K562 (cell line): ENCODE measurements at regions not wholly inside any gene's neighbourhood (a gene's known extent, or its start where the extent isn't known, plus 50 kb on each side); places are given as distances from the start of the nearest gene placed in this dataset.
A peak's percentile ranks its signal among the peaks of the same experiment; 100 is the strongest.

Experiments used
- ARID1B ChIP-seq: fragments of 450-650 bp; IDR thresholded peaks from 2 replicates; pipeline ENCODE4 v1.6.1; 2016; ENCODE audit warnings: antibody characterized with exemption, mild to moderate bottlenecking, inconsistent platforms
- BCL6 ChIP-seq: fragments of 250-450 bp; sonication (Bioruptor Pico); IDR thresholded peaks from 2 replicates; pipeline ENCODE4 v1.4.0; 2020
- DPF2 ChIP-seq: fragments of 450-650 bp; IDR thresholded peaks from 2 replicates; pipeline ENCODE4 v1.6.1; 2016
- ETV6 ChIP-seq, 3 experiments: fragments of 150-350 bp in 1 of 3; sonication (generic) in 1 of 3; formaldehyde crosslinking in 1 of 3; IDR thresholded peaks; 2 replicates each; pipeline versions ENCODE4 v1.6.1 to v1.8.0; 2014 to 2022; ENCODE audit warnings: borderline replicate concordance in 2 of 3, low read depth in 2 of 3, antibody characterized with exemption in 1 of 3, low read length in 1 of 3, mild to moderate bottlenecking in 1 of 3, missing genetic modification reagents in 1 of 3
- FOSL1 ChIP-seq: fragments of 200-800 bp; sonication (Bioruptor generic); conservative IDR thresholded peaks from 2 replicates; pipeline ENCODE4 v1.6.1; 2016; ENCODE audit warnings: missing genetic modification characterization, missing compliant biosample characterization
- HNRNPUL1 ChIP-seq: fragments of 200-400 bp; formaldehyde crosslinking; IDR thresholded peaks from 2 replicates; pipeline ENCODE4 v1.6.1; 2017; ENCODE audit warnings: low read length
- NFYB ChIP-seq: IDR thresholded peaks from 2 replicates; pipeline ENCODE4 v1.6.1; 2011; ENCODE audit warnings: mild to moderate bottlenecking, moderate library complexity; ENCODE audit not compliant: insufficient read length; ENCODE audit errors: extremely low read depth
- RFX5 ChIP-seq: IDR thresholded peaks from 2 replicates; pipeline ENCODE4 v1.6.1; 2011; ENCODE audit warnings: low read depth, mild to moderate bottlenecking, improper control_type of control experiment, low read length
- SIN3B ChIP-seq: fragments of 450-650 bp; IDR thresholded peaks from 2 replicates; pipeline ENCODE4 v1.6.1; 2017; ENCODE audit warnings: low read depth, mild to moderate bottlenecking, moderate library complexity
- SMARCE1 ChIP-seq: fragments of 450-650 bp; IDR thresholded peaks from 2 replicates; pipeline ENCODE4 v1.7.1; 2016; ENCODE audit warnings: mild to moderate bottlenecking
- ZNF324 ChIP-seq: fragments of 250-450 bp; sonication (Bioruptor Pico); IDR thresholded peaks from 2 replicates; pipeline ENCODE4 v1.4.0; 2020; ENCODE audit warnings: mild to moderate bottlenecking
- ZNF354B ChIP-seq: fragments of 250-450 bp; sonication (Bioruptor Pico); IDR thresholded peaks from 2 replicates; pipeline ENCODE4 v1.4.0; 2020
- ZNF75A ChIP-seq: fragments of 450-650 bp; formaldehyde crosslinking; IDR thresholded peaks from 2 replicates; pipeline ENCODE4 v1.4.0; 2020; ENCODE audit warnings: mild to moderate bottlenecking
- ZZZ3 ChIP-seq: fragments of 450-650 bp; IDR thresholded peaks from 2 replicates; pipeline ENCODE4 v1.6.1; 2016; ENCODE audit warnings: antibody characterized with exemption, mild to moderate bottlenecking, moderate library complexity
- TF ChIP-seq, protein P1 (sequence below): sonication (generic); formaldehyde crosslinking; IDR thresholded peaks from 2 replicates; pipeline ENCODE4 v1.8.0; 2022; ENCODE audit warnings: missing genetic modification reagents, mild to moderate bottlenecking, moderate library complexity, borderline replicate concordance
- TF ChIP-seq, protein P2 (sequence below): fragments of 150-350 bp; IDR thresholded peaks from 2 replicates; pipeline ENCODE4 v1.6.1; 2014; ENCODE audit warnings: low read depth, mild to moderate bottlenecking, low read length, borderline replicate concordance
- TF ChIP-seq, protein P3 (sequence below): fragments of 250-450 bp; sonication (Bioruptor Pico); IDR thresholded peaks from 2 replicates; pipeline ENCODE4 v1.8.0; 2022; ENCODE audit warnings: inconsistent platforms
- TF ChIP-seq, protein P4 (sequence below), 2 experiments: fragments of 450-650 bp in 1 of 2; sonication (generic) in 1 of 2; formaldehyde crosslinking in 1 of 2; IDR thresholded peaks in 1 of 2; conservative IDR thresholded peaks in 1 of 2; 2 replicates each; pipeline versions ENCODE4 v1.6.1 to v1.8.1; 2016 to 2023; ENCODE audit warnings: mild to moderate bottlenecking in 2 of 2, moderate library complexity in 2 of 2, inconsistent platforms in 1 of 2, missing genetic modification reagents in 1 of 2
- TF ChIP-seq, protein P5 (sequence below): fragments of 200-800 bp; sonication (Bioruptor generic); IDR thresholded peaks from 2 replicates; pipeline ENCODE4 v1.6.1; 2017; ENCODE audit warnings: missing genetic modification characterization, missing compliant biosample characterization

DNA sequence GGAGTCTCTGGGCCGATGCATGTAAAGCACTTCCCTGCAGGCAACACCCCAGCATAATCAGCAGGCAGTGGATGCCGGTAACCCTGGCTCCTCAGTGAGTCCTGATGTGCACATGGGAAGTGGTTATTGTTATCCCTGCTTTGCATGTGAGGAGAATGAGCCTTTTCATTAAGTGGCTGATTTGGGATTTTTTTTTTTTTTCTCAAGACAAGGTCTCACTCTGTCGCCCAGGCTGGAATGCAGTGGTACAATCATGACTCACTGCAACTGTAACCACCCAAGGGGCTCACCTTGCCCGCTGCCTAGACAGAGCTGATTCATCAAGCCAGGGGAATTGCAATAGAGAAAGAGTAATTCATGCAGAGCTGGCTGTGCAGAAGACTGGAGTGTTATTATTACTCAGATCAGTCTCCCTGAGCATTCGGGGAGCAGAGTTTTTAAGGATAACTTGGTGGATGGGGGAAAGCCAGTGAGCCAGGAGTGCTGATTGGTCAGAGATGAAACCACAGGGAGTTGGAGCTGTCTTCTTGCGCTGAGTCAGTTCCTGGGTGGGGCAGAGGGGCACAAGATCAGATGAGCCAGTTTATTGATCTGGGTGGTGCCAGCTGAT lies 95.4 kb downstream of the SOCS6 start (continued):
- TF ChIP-seq ZNF324 (no peak), ZNF354B (no peak), BCL6 (CRISPR knock-in tag) (no peak), ZNF75A (CRISPR knock-in tag) (no peak), RFX5 (no peak), ARID1B (peak; percentile 36; the same call in 1 of the 2 replicates), SIN3B (no peak), HNRNPUL1 (no peak), ETV6 (IDR thresholded peaks at IDR 0.05; ENCODE audit: borderline replicate concordance in 1 of 2, low read depth in 2 of 2, low read length in 1 of 2) (no peak), ETV6 (CRISPR knock-in tag; IDR thresholded peaks at IDR 0.05; ENCODE audit: borderline replicate concordance) (no peak), DPF2 (peak; percentile 57; the same call in 1 of the 2 replicates), SMARCE1 (0 out of 2 replicates have a peak, but pooled peaks have one; percentile 14), FOSL1 (peak; percentile 58), NFYB (peak; percentile 5), ZZZ3 (no peak)
- TF ChIP-seq, protein P1, sequence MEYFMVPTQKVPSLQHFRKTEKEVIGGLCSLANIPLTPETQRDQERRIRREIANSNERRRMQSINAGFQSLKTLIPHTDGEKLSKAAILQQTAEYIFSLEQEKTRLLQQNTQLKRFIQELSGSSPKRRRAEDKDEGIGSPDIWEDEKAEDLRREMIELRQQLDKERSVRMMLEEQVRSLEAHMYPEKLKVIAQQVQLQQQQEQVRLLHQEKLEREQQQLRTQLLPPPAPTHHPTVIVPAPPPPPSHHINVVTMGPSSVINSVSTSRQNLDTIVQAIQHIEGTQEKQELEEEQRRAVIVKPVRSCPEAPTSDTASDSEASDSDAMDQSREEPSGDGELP (CRISPR knock-in tag): peak; percentile 51
- TF ChIP-seq, protein P2, sequence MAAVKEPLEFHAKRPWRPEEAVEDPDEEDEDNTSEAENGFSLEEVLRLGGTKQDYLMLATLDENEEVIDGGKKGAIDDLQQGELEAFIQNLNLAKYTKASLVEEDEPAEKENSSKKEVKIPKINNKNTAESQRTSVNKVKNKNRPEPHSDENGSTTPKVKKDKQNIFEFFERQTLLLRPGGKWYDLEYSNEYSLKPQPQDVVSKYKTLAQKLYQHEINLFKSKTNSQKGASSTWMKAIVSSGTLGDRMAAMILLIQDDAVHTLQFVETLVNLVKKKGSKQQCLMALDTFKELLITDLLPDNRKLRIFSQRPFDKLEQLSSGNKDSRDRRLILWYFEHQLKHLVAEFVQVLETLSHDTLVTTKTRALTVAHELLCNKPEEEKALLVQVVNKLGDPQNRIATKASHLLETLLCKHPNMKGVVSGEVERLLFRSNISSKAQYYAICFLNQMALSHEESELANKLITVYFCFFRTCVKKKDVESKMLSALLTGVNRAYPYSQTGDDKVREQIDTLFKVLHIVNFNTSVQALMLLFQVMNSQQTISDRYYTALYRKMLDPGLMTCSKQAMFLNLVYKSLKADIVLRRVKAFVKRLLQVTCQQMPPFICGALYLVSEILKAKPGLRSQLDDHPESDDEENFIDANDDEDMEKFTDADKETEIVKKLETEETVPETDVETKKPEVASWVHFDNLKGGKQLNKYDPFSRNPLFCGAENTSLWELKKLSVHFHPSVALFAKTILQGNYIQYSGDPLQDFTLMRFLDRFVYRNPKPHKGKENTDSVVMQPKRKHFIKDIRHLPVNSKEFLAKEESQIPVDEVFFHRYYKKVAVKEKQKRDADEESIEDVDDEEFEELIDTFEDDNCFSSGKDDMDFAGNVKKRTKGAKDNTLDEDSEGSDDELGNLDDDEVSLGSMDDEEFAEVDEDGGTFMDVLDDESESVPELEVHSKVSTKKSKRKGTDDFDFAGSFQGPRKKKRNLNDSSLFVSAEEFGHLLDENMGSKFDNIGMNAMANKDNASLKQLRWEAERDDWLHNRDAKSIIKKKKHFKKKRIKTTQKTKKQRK: no peak
- TF ChIP-seq, protein P3, sequence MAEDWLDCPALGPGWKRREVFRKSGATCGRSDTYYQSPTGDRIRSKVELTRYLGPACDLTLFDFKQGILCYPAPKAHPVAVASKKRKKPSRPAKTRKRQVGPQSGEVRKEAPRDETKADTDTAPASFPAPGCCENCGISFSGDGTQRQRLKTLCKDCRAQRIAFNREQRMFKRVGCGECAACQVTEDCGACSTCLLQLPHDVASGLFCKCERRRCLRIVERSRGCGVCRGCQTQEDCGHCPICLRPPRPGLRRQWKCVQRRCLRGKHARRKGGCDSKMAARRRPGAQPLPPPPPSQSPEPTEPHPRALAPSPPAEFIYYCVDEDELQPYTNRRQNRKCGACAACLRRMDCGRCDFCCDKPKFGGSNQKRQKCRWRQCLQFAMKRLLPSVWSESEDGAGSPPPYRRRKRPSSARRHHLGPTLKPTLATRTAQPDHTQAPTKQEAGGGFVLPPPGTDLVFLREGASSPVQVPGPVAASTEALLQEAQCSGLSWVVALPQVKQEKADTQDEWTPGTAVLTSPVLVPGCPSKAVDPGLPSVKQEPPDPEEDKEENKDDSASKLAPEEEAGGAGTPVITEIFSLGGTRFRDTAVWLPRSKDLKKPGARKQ: no peak
- TF ChIP-seq, protein P4, sequence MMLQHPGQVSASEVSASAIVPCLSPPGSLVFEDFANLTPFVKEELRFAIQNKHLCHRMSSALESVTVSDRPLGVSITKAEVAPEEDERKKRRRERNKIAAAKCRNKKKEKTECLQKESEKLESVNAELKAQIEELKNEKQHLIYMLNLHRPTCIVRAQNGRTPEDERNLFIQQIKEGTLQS (IDR thresholded peaks at IDR 0.05): peak; percentile 31; the same call in 1 of the 2 replicates
- TF ChIP-seq, protein P4 (CRISPR knock-in tag; conservative IDR thresholded peaks at IDR 0.05): no peak
- TF ChIP-seq, protein P5, sequence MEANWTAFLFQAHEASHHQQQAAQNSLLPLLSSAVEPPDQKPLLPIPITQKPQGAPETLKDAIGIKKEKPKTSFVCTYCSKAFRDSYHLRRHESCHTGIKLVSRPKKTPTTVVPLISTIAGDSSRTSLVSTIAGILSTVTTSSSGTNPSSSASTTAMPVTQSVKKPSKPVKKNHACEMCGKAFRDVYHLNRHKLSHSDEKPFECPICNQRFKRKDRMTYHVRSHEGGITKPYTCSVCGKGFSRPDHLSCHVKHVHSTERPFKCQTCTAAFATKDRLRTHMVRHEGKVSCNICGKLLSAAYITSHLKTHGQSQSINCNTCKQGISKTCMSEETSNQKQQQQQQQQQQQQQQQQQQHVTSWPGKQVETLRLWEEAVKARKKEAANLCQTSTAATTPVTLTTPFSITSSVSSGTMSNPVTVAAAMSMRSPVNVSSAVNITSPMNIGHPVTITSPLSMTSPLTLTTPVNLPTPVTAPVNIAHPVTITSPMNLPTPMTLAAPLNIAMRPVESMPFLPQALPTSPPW: no peak
